Naive thymus-derived CD4-positive, alpha-beta T cell (primary cell): ENCODE measurements at regions not wholly inside any gene's neighbourhood (a gene's known extent, or its start where the extent isn't known, plus 50 kb on each side); places are given as distances from the start of the nearest gene placed in this dataset.

Experiments used
- ATAC-seq: fragments of 150-1000 bp; cut with Tn5 transposase; 2 replicates; pipeline ENCODE4 v1.10.0; 2021; ENCODE audit warnings: mild to moderate bottlenecking, moderate library complexity
- CTCF ChIA-PET: fragments of 350-600 bp; sonication (Branson Sonifier 250); formaldehyde crosslinking; loops from one replicate; lab custom pipeline; 2021; ENCODE audit warnings: antibody characterized with exemption; lab: Charles Lee
- POLR2A ChIA-PET: fragments of 350-600 bp; sonication (Branson Sonifier 250); formaldehyde crosslinking; loops from one replicate; lab custom pipeline; 2021; ENCODE audit warnings: antibody characterized with exemption, inconsistent platforms; lab: Charles Lee
- DNase-seq, 9 donors: peaks; one replicate each; pipeline versions ENCODE4 v3.0.0 to v3.0.0-alpha.2; 2020 to 2022; ENCODE audit warnings: mixed read lengths in 1 of 9
- H3K27ac ChIP-seq: one replicate; pipeline ENCODE4 v1.7.0; 2013; ENCODE audit warnings: mild to moderate bottlenecking, low read depth, low read length, moderate library complexity
- H3K27me3 ChIP-seq, 2 donors: one replicate each; pipeline ENCODE4 v1.7.0; 2013; ENCODE audit warnings: low read length in 2 of 2, mild to moderate bottlenecking in 2 of 2, moderate library complexity in 2 of 2; ENCODE audit not compliant: control insufficient read depth in 2 of 2, insufficient read depth in 2 of 2
- H3K36me3 ChIP-seq, 3 experiments: 1 replicate in 2 of 3; 2 replicates in 1 of 3; pipeline ENCODE4 v1.7.0; 2013; ENCODE audit warnings: low read length in 3 of 3, mild to moderate bottlenecking in 3 of 3, moderate library complexity in 1 of 3; ENCODE audit not compliant: insufficient read depth in 3 of 3, control insufficient read depth in 2 of 3
- H3K4me1 ChIP-seq, 2 donors: one replicate each; pipeline ENCODE4 v1.7.0; 2013; ENCODE audit warnings: low read length in 2 of 2, mild to moderate bottlenecking in 2 of 2, moderate library complexity in 1 of 2; ENCODE audit not compliant: control insufficient read depth in 2 of 2, insufficient read depth in 2 of 2
- H3K4me3 ChIP-seq: 2 replicates; pipeline ENCODE4 v1.7.0; 2013; ENCODE audit warnings: mild to moderate bottlenecking, low read length
- H3K9me3 ChIP-seq, 3 experiments: 1 replicate in 2 of 3; 2 replicates in 1 of 3; pipeline ENCODE4 v1.7.0; 2013; ENCODE audit warnings: low read length in 3 of 3; ENCODE audit not compliant: control insufficient read depth in 2 of 3
- H3K27ac Mint-ChIP-seq, 9 donors: one replicate each; pipeline ENCODE4 v1.8.0; 2020 to 2022; ENCODE audit warnings: mixed read lengths in 9 of 9, mild to moderate bottlenecking in 8 of 9, moderate library complexity in 5 of 9, inconsistent platforms in 2 of 9
- H3K27me3 Mint-ChIP-seq, 5 donors: one replicate each; pipeline ENCODE4 v1.8.0; 2021 to 2022; ENCODE audit warnings: mixed read lengths in 5 of 5, mild to moderate bottlenecking in 1 of 5
- H3K36me3 Mint-ChIP-seq, 5 donors: one replicate each; pipeline ENCODE4 v1.8.0; 2020 to 2022; ENCODE audit warnings: mixed read lengths in 5 of 5, mild to moderate bottlenecking in 3 of 5, inconsistent platforms in 1 of 5
- H3K4me1 Mint-ChIP-seq, 7 donors: one replicate each; pipeline ENCODE4 v1.8.0; 2020 to 2022; ENCODE audit warnings: mixed read lengths in 7 of 7, mild to moderate bottlenecking in 3 of 7, inconsistent platforms in 1 of 7
- H3K4me3 Mint-ChIP-seq, 10 donors: one replicate each; pipeline ENCODE4 v1.8.0; 2020 to 2022; ENCODE audit warnings: mild to moderate bottlenecking in 10 of 10, mixed read lengths in 10 of 10, moderate library complexity in 6 of 10, inconsistent platforms in 2 of 10
- H3K9me3 Mint-ChIP-seq, 11 donors: one replicate each; pipeline ENCODE4 v1.8.0; 2020 to 2022; ENCODE audit warnings: mixed read lengths in 11 of 11, mild to moderate bottlenecking in 4 of 11, inconsistent platforms in 1 of 11, moderate library complexity in 1 of 11
- intact Hi-C, 2 donors: fragments of 100-400 bp; cut with micrococcal nuclease; formaldehyde crosslinking; loops; one replicate each; pipeline ENCODE4 v1.15.1; 2023

GRCh38 chr16:85471469-85472431 is 141.4 kb upstream of the GSE1 start:
- Mint-ChIP-seq H3K27me3 (peaks cover 0 to 8% (median 2%) of the 10 kb centered on the region in 5 donors), H3K36me3 (no peaks in the 10 kb centered on the region), H3K4me3 (no peak overlapping the region), H3K4me1 (no peaks in the 10 kb centered on the region), H3K27ac (no peak overlapping the region), H3K9me3 (no peaks in the 10 kb centered on the region)
- Histone ChIP-seq H3K27ac (no peak overlapping the region), H3K36me3 (no peaks in the 10 kb centered on the region), H3K9me3 (no peaks in the 10 kb centered on the region), H3K4me1 (no peaks in the 10 kb centered on the region), H3K27me3 (no peaks in the 10 kb centered on the region), H3K4me3 (no peak overlapping the region)
- ATAC-seq = no peak
- ChIA-PET CTCF (interaction anchor here (0.6 kb wide), 1 partner anchor 56 kb away, joined by 3 read pairs; no protein-coding TSS in a partner anchor), POLR2A (no interaction called here)
- intact Hi-C loops = no loop called here
- no peak for DNase-seq

- CTCF ChIA-PET = interaction anchor here (0.6 kb wide), 1 partner anchor 56 kb away, joined by 3 read pairs; no protein-coding TSS in a partner anchor
- Mint-ChIP-seq H3K4me3 (no peak overlapping the region), H3K36me3 (no peaks in the 10 kb centered on the region), H3K27me3 (peaks cover 0 to 8% (median 2%) of the 10 kb centered on the region in 5 donors), H3K4me1 (no peaks in the 10 kb centered on the region), H3K27ac (no peak overlapping the region), H3K9me3 (no peaks in the 10 kb centered on the region)
- no peaks in the 10 kb centered on the region for H3K36me3 ChIP-seq
- POLR2A ChIA-PET = no interaction called here
- ATAC-seq (no peak), DNase-seq (no peak)
- H3K27me3 ChIP-seq = no peaks in the 10 kb centered on the region
- no peak overlapping the region for H3K4me3 ChIP-seq
- no peak overlapping the region for H3K27ac ChIP-seq
- H3K4me1 ChIP-seq = no peaks in the 10 kb centered on the region
- no peaks in the 10 kb centered on the region for H3K9me3 ChIP-seq
- intact Hi-C loops = no loop called here
Measured at GRCh38 chr16:85472514-85472913, 140.6 kb upstream of the GSE1 start.

- no peaks in the 10 kb centered on the region for H3K9me3 ChIP-seq
- no peaks in the 10 kb centered on the region for H3K36me3 ChIP-seq
- POLR2A ChIA-PET = no interaction called here
- CTCF ChIA-PET = no interaction called here
- H3K27me3 ChIP-seq = no peaks in the 10 kb centered on the region
- no peaks in the 10 kb centered on the region for H3K9me3 Mint-ChIP-seq
- H3K4me1 Mint-ChIP-seq = no peaks in the 10 kb centered on the region
- H3K4me1 ChIP-seq = no peaks in the 10 kb centered on the region
- no peak overlapping the region for H3K27ac Mint-ChIP-seq
- no peak for DNase-seq
- H3K27ac ChIP-seq = no peak overlapping the region
- H3K4me3 ChIP-seq = no peak overlapping the region
- H3K36me3 Mint-ChIP-seq = no peaks in the 10 kb centered on the region
- peaks cover 0 to 8% (median 2%) of the 10 kb centered on the region in 5 donors for H3K27me3 Mint-ChIP-seq
- no peak for ATAC-seq
- intact Hi-C loops = no loop called here
- H3K4me3 Mint-ChIP-seq = no peak overlapping the region
Measured at GRCh38 chr16:85473323-85473722, 139.8 kb upstream of the GSE1 start.

GRCh38 chr16:85473909-85474620 is 139.1 kb upstream of the GSE1 start:
- no peak for DNase-seq
- Mint-ChIP-seq H3K4me3 (no peak overlapping the region), H3K27ac (no peak overlapping the region), H3K4me1 (no peaks in the 10 kb centered on the region), H3K36me3 (no peaks in the 10 kb centered on the region), H3K9me3 (peaks cover 0 to 1% (median 0%) of the 10 kb centered on the region in 11 donors), H3K27me3 (peaks cover 0 to 8% (median 2%) of the 10 kb centered on the region in 5 donors)
- ChIA-PET POLR2A (no interaction called here), CTCF (no interaction called here)
- Histone ChIP-seq H3K27ac (no peak overlapping the region), H3K4me1 (no peaks in the 10 kb centered on the region), H3K9me3 (no peaks in the 10 kb centered on the region), H3K27me3 (no peaks in the 10 kb centered on the region), H3K36me3 (no peaks in the 10 kb centered on the region), H3K4me3 (no peak overlapping the region)
- intact Hi-C loops = no loop called here
- no peak for ATAC-seq

GRCh38 chr16:85474621-85475217 is 138.4 kb upstream of the GSE1 start:
- Histone ChIP-seq H3K4me3 (no peak overlapping the region), H3K27me3 (no peaks in the 10 kb centered on the region), H3K36me3 (no peaks in the 10 kb centered on the region), H3K27ac (no peak overlapping the region), H3K4me1 (no peaks in the 10 kb centered on the region), H3K9me3 (no peaks in the 10 kb centered on the region)
- Mint-ChIP-seq H3K4me3 (no peak overlapping the region), H3K36me3 (no peaks in the 10 kb centered on the region), H3K27me3 (peaks cover 0 to 8% (median 2%) of the 10 kb centered on the region in 5 donors), H3K27ac (no peak overlapping the region), H3K9me3 (peaks cover 0 to 1% (median 0%) of the 10 kb centered on the region in 11 donors), H3K4me1 (no peaks in the 10 kb centered on the region)
- intact Hi-C loops = no loop called here
- no peak for ATAC-seq
- CTCF ChIA-PET = no interaction called here
- POLR2A ChIA-PET = no interaction called here
- DNase-seq = no peak

GRCh38 chr16:85475233-85475632 is 137.9 kb upstream of the GSE1 start:
- no peaks in the 10 kb centered on the region for H3K27me3 ChIP-seq
- no peak overlapping the region for H3K27ac Mint-ChIP-seq
- H3K4me1 Mint-ChIP-seq = no peaks in the 10 kb centered on the region
- CTCF ChIA-PET = no interaction called here
- intact Hi-C loops = no loop called here
- DNase-seq (no peak), ATAC-seq (no peak)
- POLR2A ChIA-PET = no interaction called here
- H3K27ac ChIP-seq = no peak overlapping the region
- H3K4me1 ChIP-seq = no peaks in the 10 kb centered on the region
- H3K4me3 ChIP-seq = no peak overlapping the region
- H3K9me3 ChIP-seq = no peaks in the 10 kb centered on the region
- no peaks in the 10 kb centered on the region for H3K36me3 ChIP-seq
- no peak overlapping the region for H3K4me3 Mint-ChIP-seq
- no peaks in the 10 kb centered on the region for H3K36me3 Mint-ChIP-seq
- H3K9me3 Mint-ChIP-seq = peaks cover 0 to 1% (median 0%) of the 10 kb centered on the region in 11 donors
- peaks cover 0 to 8% (median 2%) of the 10 kb centered on the region in 5 donors for H3K27me3 Mint-ChIP-seq
